Renal cortex interstitium (tissue), 11 donors: ENCODE measurements at regions not wholly inside any gene's neighbourhood (a gene's known extent, or its start where the extent isn't known, plus 50 kb on each side); places are given as distances from the start of the nearest gene placed in this dataset.
"Not testable (repeated sequence)": the region's sequence is repeated elsewhere in the genome, so short reads cannot be mapped to it uniquely, and the experiment has no call there.

Experiments used
- DNase-seq, 11 donors: peaks; one replicate each; pipeline ENCODE4 v3.0.0-alpha.2; 2013; ENCODE audit warnings: low read depth in 9 of 11, low spot score in 4 of 11; ENCODE audit errors: extremely low read depth in 1 of 11

DNA sequence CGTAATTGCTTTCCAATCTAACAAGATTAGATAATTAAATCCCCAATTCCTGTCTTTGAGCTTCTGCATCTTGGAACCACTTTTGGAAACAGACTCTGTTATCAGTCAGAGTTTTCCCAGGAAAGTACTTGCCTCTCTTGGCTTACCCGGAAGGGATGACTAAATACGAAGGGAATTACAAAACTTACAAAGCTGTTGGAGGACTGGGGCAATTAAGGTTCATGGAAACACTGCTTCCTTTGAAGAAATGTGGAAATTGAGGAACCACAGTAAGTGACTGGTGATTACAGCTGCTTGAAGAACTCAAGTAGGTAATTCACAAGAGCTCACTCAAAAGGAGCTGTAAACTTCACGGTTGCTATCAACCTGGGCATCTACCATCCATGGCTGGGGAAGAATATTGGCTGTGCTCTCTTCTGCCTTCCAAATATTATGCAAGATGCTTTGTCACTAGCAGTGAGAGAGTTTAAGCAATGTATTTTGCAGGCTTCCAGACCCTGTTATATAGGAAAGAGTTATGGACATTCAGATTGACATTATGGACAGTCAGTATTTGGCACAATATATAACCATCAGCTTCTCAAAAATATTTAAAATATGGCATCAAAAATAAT is 104.6 kb upstream of the MAN2A1 start:
- no peak for DNase-seq

DNA sequence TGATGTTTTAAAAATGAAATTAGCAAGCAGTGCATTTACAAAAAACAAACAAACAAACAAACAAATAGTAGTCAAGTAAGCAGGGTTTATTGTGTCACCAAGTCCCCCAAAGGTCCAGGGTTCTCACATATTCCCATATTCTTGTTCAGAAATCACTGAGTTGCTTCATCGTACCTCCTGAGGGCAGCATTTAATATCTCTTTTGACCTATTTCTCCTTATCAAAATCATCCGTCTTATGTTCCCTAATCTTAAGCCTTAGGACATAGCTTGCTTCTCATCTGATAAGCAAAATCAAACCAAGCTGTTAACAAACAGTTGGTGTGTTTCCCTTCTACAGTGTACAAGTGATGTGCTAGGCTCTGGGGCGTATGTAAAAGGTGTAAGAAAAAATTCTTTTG is 109.5 kb upstream of the MAN2A1 start:
- DNase-seq = no peak

- no peak for DNase-seq
These were observed 114.2 kb upstream of the MAN2A1 start for GRCh38 chr5:109575506-109575905.

DNA sequence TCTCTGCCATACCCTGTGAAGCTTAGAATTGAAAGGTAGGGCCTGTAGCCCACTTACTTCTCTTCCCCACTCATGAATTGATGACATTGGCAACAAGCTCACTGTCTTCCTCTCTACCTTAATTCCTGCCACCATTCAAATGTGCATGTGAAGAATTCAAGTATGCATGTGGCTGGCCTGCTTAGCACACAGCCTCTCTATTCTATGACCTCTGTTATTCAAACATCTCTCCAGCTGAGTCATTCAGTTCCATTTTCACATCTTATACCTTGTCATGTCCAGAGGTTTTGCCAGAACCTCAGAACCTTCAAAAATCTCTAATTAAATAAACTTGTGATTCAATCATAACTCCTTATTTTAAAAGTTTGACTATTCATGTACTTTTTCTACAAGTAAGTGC is 114.7 kb upstream of the MAN2A1 start:
- no peak for DNase-seq

GRCh38 chr5:109573766-109574165 is 116.0 kb upstream of the MAN2A1 start:
- DNase-seq = no peak

GRCh38 chr5:109573256-109573655 is 116.5 kb upstream of the MAN2A1 start:
- DNase-seq = no peak

GRCh38 chr5:109571785-109572184 is 117.9 kb upstream of the MAN2A1 start:
- no peak for DNase-seq

DNA sequence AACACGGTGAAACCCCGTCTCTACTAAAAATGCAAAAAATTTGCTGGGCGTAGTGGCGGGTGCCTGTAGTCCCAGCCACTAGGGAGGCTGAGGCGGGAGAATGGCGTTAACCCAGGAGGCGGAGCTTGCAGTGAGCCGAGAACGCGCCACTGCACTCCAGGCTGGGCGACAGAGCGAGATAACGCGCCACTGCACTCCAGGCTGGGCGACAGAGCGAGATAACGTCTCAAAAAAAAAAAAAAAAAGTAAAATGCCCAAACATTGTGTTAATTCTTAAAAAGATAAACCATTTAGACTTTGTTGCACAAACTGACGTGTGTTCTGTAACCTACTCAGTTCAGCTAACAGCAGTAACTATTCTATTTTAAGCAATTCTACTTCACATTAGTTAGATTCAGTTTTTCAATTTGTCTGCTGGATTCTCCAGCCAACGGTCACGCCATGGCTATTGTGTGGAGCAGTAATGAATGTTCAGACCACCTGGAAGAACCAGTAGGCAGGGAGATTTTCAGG is 119.3 kb upstream of the MAN2A1 start:
- DNase-seq = no peak

DNA sequence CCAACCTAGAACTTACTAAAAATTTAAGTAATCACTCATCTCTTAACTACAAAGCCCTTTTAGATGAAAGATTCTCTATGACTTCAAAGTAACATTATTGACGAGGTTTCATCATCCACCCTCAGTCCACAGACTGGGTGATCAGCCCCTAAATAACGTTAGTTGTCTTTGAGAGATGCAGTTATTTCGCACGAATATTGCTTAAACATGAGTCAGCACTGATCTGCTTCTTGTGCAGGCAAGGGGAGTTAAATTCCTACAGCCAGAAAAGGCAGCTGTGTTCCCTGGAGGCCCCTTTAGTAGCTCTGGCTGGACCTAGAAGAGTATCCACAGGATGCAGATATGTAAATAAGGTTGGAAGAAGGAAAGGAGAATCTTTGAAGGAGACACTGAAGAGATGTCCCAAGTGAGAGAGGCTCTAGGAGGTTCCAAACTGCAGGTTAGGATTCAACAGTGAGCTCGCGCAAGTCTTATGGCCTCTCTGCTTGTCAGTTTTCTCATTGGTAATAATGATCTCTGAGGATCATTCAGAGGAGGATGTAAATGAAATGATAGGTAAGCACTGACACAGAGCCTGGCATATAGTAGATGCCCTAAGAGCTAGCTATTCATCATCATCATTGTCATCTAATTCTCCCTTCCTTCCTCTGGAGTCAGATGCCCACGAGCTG is 122.2 kb upstream of the MAN2A1 start:
- DNase-seq = no peak

DNA sequence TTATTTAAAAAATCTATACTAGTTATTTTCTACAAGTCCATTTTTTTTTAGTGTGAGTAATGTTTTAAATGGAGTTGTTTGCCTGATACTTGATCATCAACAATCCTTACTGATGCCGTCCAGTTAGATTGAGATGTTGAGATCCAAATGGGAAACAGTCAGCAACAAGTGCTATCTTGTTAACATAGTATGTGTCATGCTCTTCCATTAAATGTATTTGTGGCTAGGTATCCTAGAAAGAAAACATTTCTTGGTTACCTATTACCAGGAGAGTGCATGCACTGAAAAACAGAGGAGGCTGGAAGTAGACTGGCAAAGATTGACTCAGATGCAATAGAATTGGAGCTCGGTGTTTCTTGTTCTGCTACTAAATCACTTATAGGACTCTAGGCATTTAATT is 123.4 kb upstream of the MAN2A1 start:
- DNase-seq = no peak

GRCh38 chr5:109563739-109564138 is 126.0 kb upstream of the MAN2A1 start:
- DNase-seq = no peak

- DNase-seq = no peak
These were observed 126.5 kb upstream of the MAN2A1 start for GRCh38 chr5:109563189-109563588.

DNA sequence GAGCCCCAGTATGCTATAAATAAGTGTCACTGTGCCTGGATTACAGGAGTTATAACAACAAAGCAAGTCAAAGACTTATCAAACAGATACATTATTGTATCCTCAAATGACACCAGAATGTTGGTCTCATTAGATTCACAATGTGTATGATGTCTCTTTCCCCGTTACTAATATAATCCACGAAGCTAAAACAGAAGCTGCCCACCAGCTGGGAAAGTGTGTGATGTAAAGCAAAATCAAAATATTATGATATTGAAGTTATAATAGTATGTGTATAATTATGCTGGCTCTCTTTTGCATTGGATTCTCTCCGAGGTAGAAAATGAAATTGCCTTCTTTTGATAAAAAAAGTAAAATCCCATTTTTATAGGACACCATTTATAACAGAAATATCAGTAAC is 127.3 kb upstream of the MAN2A1 start:
- no peak for DNase-seq

DNA sequence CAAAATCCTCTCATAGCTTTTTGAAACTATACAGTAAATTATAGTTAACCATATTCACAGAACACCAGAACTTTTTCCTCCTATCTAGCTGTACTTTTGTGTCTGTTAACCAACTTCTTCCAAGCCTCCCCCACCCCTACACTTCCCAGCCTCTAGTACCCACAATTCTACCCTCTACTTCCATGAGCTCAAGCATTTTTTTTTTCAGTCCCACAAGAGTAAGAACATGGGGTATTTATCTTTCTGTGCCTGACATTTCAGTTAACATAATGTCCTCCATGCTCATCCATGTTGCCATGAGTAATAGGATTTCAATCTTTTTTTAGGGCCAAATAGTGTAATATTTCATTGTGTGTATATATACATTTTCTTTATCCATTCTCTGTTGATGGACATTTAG is 128.3 kb upstream of the MAN2A1 start:
- no peak for DNase-seq

- DNase-seq = no peak
These were observed 129.2 kb upstream of the MAN2A1 start for GRCh38 chr5:109560554-109560953.

GRCh38 chr5:109558952-109559351 is 130.8 kb upstream of the MAN2A1 start:
- no peak for DNase-seq

- DNase-seq = no peak
These were observed 131.4 kb upstream of the MAN2A1 start for GRCh38 chr5:109558364-109558763.

GRCh38 chr5:109553846-109554245 is 135.9 kb upstream of the MAN2A1 start:
- DNase-seq = no peak

DNA sequence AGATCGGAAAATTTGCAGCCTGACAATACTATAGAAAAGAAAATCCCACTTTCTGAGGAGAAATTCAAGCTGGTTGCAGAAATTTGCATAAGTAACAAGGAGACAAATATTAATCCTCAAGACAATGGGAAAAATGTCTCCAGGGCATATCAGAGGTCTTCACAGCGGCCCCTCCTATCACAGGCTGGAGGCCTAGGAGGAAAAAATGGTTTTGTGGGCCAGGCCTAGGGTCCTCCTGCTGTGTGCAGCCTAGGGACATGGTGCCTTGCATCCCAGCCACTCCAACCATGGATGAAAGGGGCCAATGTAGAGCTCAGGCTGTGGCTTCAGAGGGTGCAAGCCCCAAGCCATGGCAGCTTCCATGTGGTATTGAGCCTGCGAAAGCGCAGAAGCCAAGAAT is 138.5 kb upstream of the MAN2A1 start:
- not testable (repeated sequence) for DNase-seq

DNA sequence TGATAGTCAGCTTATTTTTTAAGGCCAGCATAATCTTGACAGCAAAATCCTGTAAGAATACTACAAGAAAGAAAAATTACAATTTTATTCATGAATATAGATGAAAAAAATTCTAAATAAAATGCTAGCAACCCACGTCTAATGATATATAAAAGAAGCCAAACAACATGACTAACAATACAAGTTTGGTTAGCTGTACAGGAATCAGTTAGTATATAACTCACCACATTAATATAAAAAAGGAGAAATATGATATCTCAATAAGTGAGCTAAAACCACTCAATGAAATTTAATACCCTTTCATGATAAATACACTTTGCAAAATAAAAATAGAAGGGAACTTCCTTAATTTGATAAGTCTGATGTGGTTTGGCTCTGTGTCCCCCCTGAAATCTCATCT is 139.7 kb upstream of the MAN2A1 start:
- no peak for DNase-seq

- no peak for DNase-seq
These were observed 136.7 kb upstream of the PJA2 start for GRCh38 chr5:109546461-109546860.
